Astrocyte of the cerebellum (primary cell): ENCODE measurements at regions not wholly inside any gene's neighbourhood (a gene's known extent, or its start where the extent isn't known, plus 50 kb on each side); places are given as distances from the start of the nearest gene placed in this dataset.
A peak's percentile ranks its signal among the peaks of the same experiment; 100 is the strongest.

Experiments
- DNase-seq: peaks from one replicate; pipeline ENCODE4 v3.0.0-alpha.2; 2011; ENCODE audit warnings: low read depth
- H3K4me3 ChIP-seq: 2 replicates; pipeline ENCODE4 v1.5.1; 2011; ENCODE audit warnings: mild to moderate bottlenecking, low read depth, low read length, moderate library complexity
- CTCF ChIP-seq: IDR thresholded peaks from 2 replicates; pipeline ENCODE4 v1.5.1; 2012; ENCODE audit warnings: low read length, low read depth, moderate library complexity, mild to moderate bottlenecking; ENCODE audit errors: missing control alignments
- in situ Hi-C: cut with HindIII; loops from 2 replicates; pipeline ENCODE4 v1.10.0; 2017; ENCODE audit warnings: low sequenced_read_pairs

GRCh38 chr7:125358551-125359167 is 429.0 kb upstream of the POT1 start:
- no peak overlapping the region for H3K4me3 ChIP-seq
- TF ChIP-seq CTCF, result no peak
- DNase-seq, result peak; percentile 6
- in situ Hi-C loops, result no loop called here

GRCh38 chr7:125357676-125358455 is 428.2 kb upstream of the POT1 start:
- in situ Hi-C loops, result no loop called here
- no peak overlapping the region for H3K4me3 ChIP-seq
- no peak for TF ChIP-seq CTCF
- no peak for DNase-seq

- DNase-seq, result peak; percentile 53
Observed at GRCh38 chr7:125355899-125356298, 426.3 kb upstream of the POT1 start.

GRCh38 chr7:125347269-125347668 is 417.6 kb upstream of the POT1 start:
- in situ Hi-C loops, result no loop called here
- TF ChIP-seq CTCF, result no peak
- H3K4me3 ChIP-seq, result no peak overlapping the region
- DNase-seq, result no peak

More at GRCh38 chr7:125355899-125356298, 426.3 kb upstream of the POT1 start:
- no peak overlapping the region for H3K4me3 ChIP-seq
- in situ Hi-C loops, result no loop called here
- no peak for TF ChIP-seq CTCF

- in situ Hi-C loops, result no loop called here
Observed at GRCh38 chr7:125338110-125338509, 408.5 kb upstream of the POT1 start.

GRCh38 chr7:125336326-125336725 is 406.7 kb upstream of the POT1 start:
- TF ChIP-seq CTCF, result no peak
- in situ Hi-C loops, result no loop called here
- DNase-seq, result no peak

More at GRCh38 chr7:125338110-125338509, 408.5 kb upstream of the POT1 start:
- no peak for TF ChIP-seq CTCF
- no peak for DNase-seq
- H3K4me3 ChIP-seq, result no peak overlapping the region

More at GRCh38 chr7:125336326-125336725, 406.7 kb upstream of the POT1 start:
- no peak overlapping the region for H3K4me3 ChIP-seq
